GM13977 (cell line): ENCODE measurements at regions not wholly inside any gene's neighbourhood (a gene's known extent, or its start where the extent isn't known, plus 50 kb on each side); places are given as distances from the start of the nearest gene placed in this dataset.
A peak's percentile ranks its signal among the peaks of the same experiment; 100 is the strongest.

Source experiments
- DNase-seq: peaks from one replicate; pipeline ENCODE4 v3.0.0; 2012; ENCODE audit warnings: low spot score
- in situ Hi-C: fragments of 300-500 bp; cut with MboI; formaldehyde crosslinking; loops from one replicate; pipeline ENCODE4 v1.12.0; 2022; ENCODE audit warnings: low sequenced_read_pairs, low pct_unique_long_range_greater_than_20kb, mixed read lengths, inconsistent platforms; ENCODE audit not compliant: unreplicated experiment
- TF ChIP-seq, protein P1 (sequence below): IDR thresholded peaks from 2 replicates; pipeline ENCODE4 v1.5.1; 2012; ENCODE audit warnings: mild to moderate bottlenecking, control low read depth; ENCODE audit not compliant: insufficient read depth; ENCODE audit errors: extremely low read depth, missing control alignments

DNA sequence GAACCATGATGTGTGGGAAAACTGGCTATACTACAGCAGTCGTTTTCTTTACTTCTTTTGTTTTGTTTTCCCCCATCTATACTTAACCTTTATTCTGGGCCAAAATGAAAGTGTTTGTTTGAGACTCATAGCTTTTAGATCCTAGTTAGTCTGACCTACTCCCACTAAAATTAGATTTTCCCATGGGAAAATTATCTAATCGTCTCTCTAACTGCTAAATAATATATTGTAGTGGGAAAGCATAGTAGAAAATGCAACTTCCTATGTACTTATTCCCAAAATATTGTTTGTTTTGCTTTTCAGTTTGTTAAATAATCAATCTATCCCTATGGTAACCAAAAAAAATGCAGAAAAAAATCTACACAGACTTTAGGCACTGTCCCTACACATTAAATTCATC, 96.6 kb downstream of the NOC3L start:
- TF ChIP-seq, protein P1, sequence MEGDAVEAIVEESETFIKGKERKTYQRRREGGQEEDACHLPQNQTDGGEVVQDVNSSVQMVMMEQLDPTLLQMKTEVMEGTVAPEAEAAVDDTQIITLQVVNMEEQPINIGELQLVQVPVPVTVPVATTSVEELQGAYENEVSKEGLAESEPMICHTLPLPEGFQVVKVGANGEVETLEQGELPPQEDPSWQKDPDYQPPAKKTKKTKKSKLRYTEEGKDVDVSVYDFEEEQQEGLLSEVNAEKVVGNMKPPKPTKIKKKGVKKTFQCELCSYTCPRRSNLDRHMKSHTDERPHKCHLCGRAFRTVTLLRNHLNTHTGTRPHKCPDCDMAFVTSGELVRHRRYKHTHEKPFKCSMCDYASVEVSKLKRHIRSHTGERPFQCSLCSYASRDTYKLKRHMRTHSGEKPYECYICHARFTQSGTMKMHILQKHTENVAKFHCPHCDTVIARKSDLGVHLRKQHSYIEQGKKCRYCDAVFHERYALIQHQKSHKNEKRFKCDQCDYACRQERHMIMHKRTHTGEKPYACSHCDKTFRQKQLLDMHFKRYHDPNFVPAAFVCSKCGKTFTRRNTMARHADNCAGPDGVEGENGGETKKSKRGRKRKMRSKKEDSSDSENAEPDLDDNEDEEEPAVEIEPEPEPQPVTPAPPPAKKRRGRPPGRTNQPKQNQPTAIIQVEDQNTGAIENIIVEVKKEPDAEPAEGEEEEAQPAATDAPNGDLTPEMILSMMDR: no peak
- in situ Hi-C loops: no loop called here
- DNase-seq: no peak

DNA sequence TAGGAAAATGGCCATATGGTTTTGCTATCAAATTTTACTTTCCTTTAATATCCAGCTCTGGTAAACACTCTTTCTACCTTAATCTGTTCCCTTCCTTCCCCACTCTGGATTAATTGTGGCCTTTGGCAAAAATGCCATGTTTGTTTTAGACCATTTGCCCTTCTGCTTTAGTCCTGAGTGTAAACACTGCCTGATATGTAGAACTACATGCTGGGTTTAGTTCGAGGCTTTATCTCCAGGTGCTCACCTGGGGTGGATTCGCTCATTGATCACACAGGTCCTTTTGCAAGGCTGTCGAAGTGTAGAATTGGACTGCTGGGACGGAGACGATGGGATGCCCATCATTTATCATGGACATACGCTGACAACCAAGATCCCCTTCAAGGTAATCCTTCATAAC, 94.1 kb downstream of the NOC3L start:
- in situ Hi-C loops: no loop called here
- TF ChIP-seq, protein P1: no peak
- no peak for DNase-seq

DNA sequence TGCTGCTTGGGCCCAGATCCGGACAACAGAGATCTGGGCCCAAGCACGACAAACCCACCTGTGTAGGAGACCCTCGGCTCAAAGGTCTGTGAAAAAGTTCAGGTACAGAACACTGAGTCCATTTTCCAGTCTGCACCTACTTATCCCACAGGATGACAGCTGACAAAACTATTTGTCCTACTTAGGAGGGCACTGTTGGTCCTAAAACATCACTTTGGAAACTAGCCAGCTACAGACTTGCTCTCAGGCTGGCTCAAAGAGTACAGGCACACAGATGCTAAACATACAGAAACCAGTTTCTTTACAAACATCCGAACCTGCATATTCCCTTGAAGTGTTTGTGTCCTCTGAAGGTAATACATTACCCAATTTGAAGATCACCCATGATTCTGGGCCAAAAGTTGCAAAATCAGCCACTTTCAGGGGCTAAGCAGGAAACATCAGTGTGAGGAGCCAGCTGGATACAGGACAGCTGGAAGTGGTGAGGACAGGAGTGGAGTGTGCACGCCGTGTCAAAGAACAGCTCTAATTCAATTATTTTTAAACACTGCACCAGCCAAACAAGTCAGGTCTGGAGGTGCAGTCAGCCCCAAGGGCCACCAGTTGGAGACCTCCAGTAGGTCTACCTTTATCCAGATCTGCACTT, 88.5 kb downstream of the NOC3L start:
- DNase-seq: no peak
- TF ChIP-seq, protein P1: no peak
- in situ Hi-C loops: loop anchor here (10.0 kb wide), 1 partner anchor 171 kb away; no protein-coding TSS in a partner anchor

DNA sequence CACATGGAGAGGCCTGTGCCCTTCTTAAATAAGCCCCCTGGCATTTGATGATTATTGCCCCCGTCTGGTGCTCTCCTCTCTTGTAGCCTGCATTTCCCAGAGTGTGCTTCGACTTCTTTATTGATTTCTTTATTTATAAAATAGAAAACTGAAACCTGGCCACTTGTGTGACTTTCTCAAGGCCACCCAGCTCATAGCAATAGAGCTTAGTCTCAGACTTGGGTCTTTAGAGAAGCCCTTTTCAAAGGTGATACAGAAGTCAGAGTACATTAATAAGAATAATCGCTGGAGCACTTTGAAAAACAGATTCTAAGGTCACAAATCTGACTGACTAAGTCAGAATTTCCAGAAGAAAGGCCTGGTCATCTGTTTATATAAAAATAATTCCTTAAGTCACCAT, 86.6 kb downstream of the NOC3L start:
- TF ChIP-seq, protein P1: no peak
- in situ Hi-C loops: loop anchor here (10.0 kb wide), 1 partner anchor 169 kb away; no protein-coding TSS in a partner anchor

DNA sequence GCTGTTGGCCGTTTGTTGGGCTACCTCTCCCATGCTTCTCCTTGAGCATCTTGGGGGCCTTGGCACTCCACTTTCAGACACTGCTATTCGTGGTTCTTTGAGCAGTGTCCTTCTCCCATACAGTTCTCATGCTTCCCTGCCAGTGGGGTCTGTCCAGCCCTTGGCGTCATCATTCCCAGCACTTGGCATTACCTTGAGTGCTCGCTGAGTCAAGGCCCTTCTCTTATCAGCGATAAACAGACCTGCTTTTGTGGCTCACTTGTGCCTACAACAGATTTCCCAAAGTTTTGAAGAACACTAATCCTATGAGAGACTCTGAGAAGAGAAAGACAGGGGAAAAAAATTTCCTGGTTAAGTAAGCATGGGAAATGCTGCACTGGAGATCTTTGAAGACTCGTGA, 85.3 kb downstream of the NOC3L start:
- no peak for DNase-seq
- in situ Hi-C loops: loop anchor here (10.0 kb wide), 1 partner anchor 167 kb away; no protein-coding TSS in a partner anchor
- TF ChIP-seq, protein P1: no peak

More for the DNA sequence above, 86.6 kb downstream of the NOC3L start:
- DNase-seq: no peak

DNA sequence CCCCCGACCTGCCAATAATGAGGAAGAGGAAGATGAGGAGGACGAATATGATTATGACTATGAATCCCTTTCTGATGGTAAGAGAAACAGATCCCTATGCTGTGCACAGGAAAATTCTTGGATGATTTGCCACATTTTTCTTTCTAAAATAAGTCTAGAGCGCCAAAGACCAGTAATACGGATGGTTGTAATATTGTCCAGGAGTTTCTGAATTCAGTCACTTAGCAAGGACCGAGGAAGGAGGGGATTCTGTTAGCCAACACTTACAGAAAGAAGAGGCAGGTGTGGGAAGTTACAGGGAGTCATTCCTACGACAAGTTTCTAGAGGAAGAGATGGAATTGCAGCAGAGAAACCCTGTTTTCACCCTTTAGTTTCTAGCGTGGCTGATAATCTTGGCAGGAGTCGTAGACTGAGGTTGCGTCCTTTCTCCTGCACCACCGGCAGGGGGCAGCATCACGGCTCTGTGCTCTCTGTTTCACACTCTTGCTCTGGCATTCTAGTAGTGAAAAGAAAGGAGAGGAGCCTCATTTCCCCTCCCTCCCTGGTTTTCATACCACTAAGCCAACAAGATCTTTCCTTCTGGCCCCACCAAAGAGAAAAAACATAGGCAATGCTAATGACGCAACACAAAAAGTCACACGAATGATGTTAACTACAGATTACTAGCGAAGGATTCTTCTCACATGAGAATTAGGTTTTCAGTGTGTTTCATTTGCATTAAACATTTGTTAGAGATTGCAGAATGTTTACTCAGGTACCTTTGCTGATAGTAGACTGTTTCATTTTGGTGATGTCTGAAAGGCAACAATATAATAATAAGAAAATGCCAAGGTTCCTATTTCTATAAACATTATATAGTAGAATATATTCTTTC, 82.7 kb downstream of the NOC3L start:
- peak; percentile 38 for DNase-seq
- TF ChIP-seq, protein P1: peak; percentile 90
- in situ Hi-C loops: loop anchor here (10.0 kb wide), 1 partner anchor 165 kb away; no protein-coding TSS in a partner anchor
